CD4-positive, alpha-beta T cell treated with Interleukin-4 for 1 hour (primary cell): ENCODE measurements at regions not wholly inside any gene's neighbourhood (a gene's known extent, or its start where the extent isn't known, plus 50 kb on each side); places are given as distances from the start of the nearest gene placed in this dataset.
"Not testable (repeated sequence)": the region's sequence is repeated elsewhere in the genome, so short reads cannot be mapped to it uniquely, and the experiment has no call there.

Experiments used
- DNase-seq, 2 donors: peaks; one replicate each; pipeline ENCODE4 v3.0.0-alpha.2; 2020 to 2022

- DNase-seq: no peak
Observed at GRCh38 chr5:84885485-84886258, 501.0 kb upstream of the EDIL3 start.

GRCh38 chr5:84881737-84882136 is 497.1 kb upstream of the EDIL3 start:
- DNase-seq: no peak

GRCh38 chr5:84874196-84874595 is 489.5 kb upstream of the EDIL3 start:
- no peak for DNase-seq

- no peak for DNase-seq
Observed at GRCh38 chr5:84872768-84873167, 488.1 kb upstream of the EDIL3 start.

- no peak for DNase-seq
Observed at GRCh38 chr5:84870369-84870768, 485.7 kb upstream of the EDIL3 start.

GRCh38 chr5:84869675-84870074 is 485.0 kb upstream of the EDIL3 start:
- DNase-seq: no peak

GRCh38 chr5:84863936-84864335 is 479.3 kb upstream of the EDIL3 start:
- DNase-seq: not testable (repeated sequence)

GRCh38 chr5:84863020-84863419 is 478.3 kb upstream of the EDIL3 start:
- DNase-seq: no peak

- DNase-seq: no peak
Observed at GRCh38 chr5:84862132-84862531, 477.5 kb upstream of the EDIL3 start.

- DNase-seq: no peak
Observed at GRCh38 chr5:84861306-84861705, 476.6 kb upstream of the EDIL3 start.

GRCh38 chr5:84859056-84859455 is 474.4 kb upstream of the EDIL3 start:
- DNase-seq: no peak

GRCh38 chr5:84831701-84832100 is 447.0 kb upstream of the EDIL3 start:
- DNase-seq: no peak

- no peak for DNase-seq
Observed at GRCh38 chr5:84830265-84830664, 445.6 kb upstream of the EDIL3 start.

GRCh38 chr5:84825606-84826005 is 440.9 kb upstream of the EDIL3 start:
- DNase-seq: no peak

- no peak for DNase-seq
Observed at GRCh38 chr5:84821924-84822323, 437.2 kb upstream of the EDIL3 start.

GRCh38 chr5:84817953-84818352 is 433.3 kb upstream of the EDIL3 start:
- DNase-seq: no peak

- DNase-seq: no peak
Observed at GRCh38 chr5:84816746-84817547, 432.3 kb upstream of the EDIL3 start.

GRCh38 chr5:84816160-84816559 is 431.5 kb upstream of the EDIL3 start:
- DNase-seq: no peak

- no peak for DNase-seq
Observed at GRCh38 chr5:84805473-84805872, 420.8 kb upstream of the EDIL3 start.

- no peak for DNase-seq
Observed at GRCh38 chr5:84796399-84796798, 411.7 kb upstream of the EDIL3 start.

GRCh38 chr5:84794486-84795035 is 409.9 kb upstream of the EDIL3 start:
- DNase-seq: no peak

GRCh38 chr5:84791730-84792129 is 407.1 kb upstream of the EDIL3 start:
- no peak for DNase-seq

- no peak for DNase-seq
Observed at GRCh38 chr5:84791138-84791537, 406.5 kb upstream of the EDIL3 start.

- DNase-seq: no peak
Observed at GRCh38 chr5:84790406-84790805, 405.7 kb upstream of the EDIL3 start.
